H1 (cell line): ENCODE measurements at regions not wholly inside any gene's neighbourhood (a gene's known extent, or its start where the extent isn't known, plus 50 kb on each side); places are given as distances from the start of the nearest gene placed in this dataset.

Experiments
- CTCF ChIA-PET: fragments of 300-600 bp; sonication (Branson Sonifier 250); formaldehyde crosslinking; loops from one replicate; lab custom pipeline; 2021; ENCODE audit not compliant: partially characterized antibody; lab: Charles Lee
- POLR2A ChIA-PET: fragments of 300-600 bp; sonication (Branson Sonifier 250); formaldehyde crosslinking; loops from one replicate; lab custom pipeline; 2021; ENCODE audit warnings: inconsistent platforms; ENCODE audit not compliant: partially characterized antibody; lab: Charles Lee
- DNase-seq, 2 experiments: peaks; one replicate each; pipeline versions ENCODE4 v3.0.0 to v3.0.0-alpha.2; 2010 to 2022; ENCODE audit warnings: low spot score in 2 of 2, low read depth in 1 of 2, mixed read lengths in 1 of 2
- FAIRE-seq: peaks from 2 replicates; lab custom pipeline; 2011; peaks lifted over from hg19 to GRCh38; lab: Jason Lieb, UNC
- H2AFZ ChIP-seq: 2 replicates; pipeline ENCODE4 v1.8.1; 2012; ENCODE audit warnings: low read length, inconsistent platforms
- H2AK5ac ChIP-seq: 2 replicates; pipeline ENCODE4 v1.6.1; 2013; ENCODE audit warnings: low read depth, low read length
- H2BK120ac ChIP-seq: replicated peaks from 2 replicates; pipeline ENCODE3; 2013; ENCODE audit warnings: low read depth, low read length, inconsistent platforms
- H2BK12ac ChIP-seq: 2 replicates; pipeline ENCODE4 v1.6.1; 2013; ENCODE audit warnings: low read depth, low read length
- H2BK15ac ChIP-seq: 2 replicates; pipeline ENCODE4 v1.6.1; 2013; ENCODE audit warnings: low read length
- H2BK20ac ChIP-seq: 2 replicates; pipeline ENCODE4 v1.6.1; 2013; ENCODE audit warnings: low read length
- H2BK5ac ChIP-seq: 2 replicates; pipeline ENCODE4 v1.6.1; 2013; ENCODE audit warnings: low read depth, low read length
- H3K14ac ChIP-seq: 2 replicates; pipeline ENCODE4 v1.6.1; 2013; ENCODE audit warnings: inconsistent platforms; ENCODE audit not compliant: insufficient read length
- H3K18ac ChIP-seq: 2 replicates; pipeline ENCODE4 v1.6.1; 2013; ENCODE audit warnings: low read length; ENCODE audit errors: extremely low read depth
- H3K23ac ChIP-seq: 2 replicates; pipeline ENCODE4 v1.6.1; 2013; ENCODE audit warnings: inconsistent platforms; ENCODE audit not compliant: insufficient read length
- H3K23me2 ChIP-seq: 2 replicates; pipeline ENCODE4 v1.6.1; 2013; ENCODE audit warnings: low read depth, low read length
- H3K27ac ChIP-seq: 2 replicates; pipeline ENCODE4 v1.6.1; 2011; ENCODE audit warnings: low read depth, low read length, inconsistent platforms
- H3K27me3 ChIP-seq, 4 experiments: replicated peaks in 1 of 4; 1 replicate in 1 of 4; 2 replicates in 3 of 4; pipeline versions ENCODE4 v1.6.1 to v1.8.1; 2011 to 2013; ENCODE audit warnings: low read length in 3 of 4, mild to moderate bottlenecking in 3 of 4, inconsistent platforms in 2 of 4, mixed read lengths in 2 of 4, moderate library complexity in 1 of 4; ENCODE audit not compliant: control insufficient read depth in 3 of 4, insufficient read depth in 3 of 4; ENCODE audit errors: extremely low read depth in 1 of 4
- H3K36me3 ChIP-seq, 4 experiments: 2 replicates each; pipeline versions ENCODE4 v1.6.1 to v1.8.1; 2011 to 2013; ENCODE audit warnings: mild to moderate bottlenecking in 4 of 4, low read length in 3 of 4, moderate library complexity in 2 of 4, control low read depth in 1 of 4, inconsistent platforms in 1 of 4; ENCODE audit not compliant: insufficient read depth in 4 of 4, control insufficient read depth in 2 of 4
- H3K4ac ChIP-seq: replicated peaks from 2 replicates; pipeline ENCODE3; 2013; ENCODE audit warnings: low read length, low read depth, mixed read lengths, inconsistent platforms; ENCODE audit not compliant: insufficient read length
- H3K4me1 ChIP-seq, 4 experiments: replicated peaks in 1 of 4; 1 replicate in 1 of 4; 2 replicates in 3 of 4; pipeline versions ENCODE4 v1.6.1 to v1.8.1; 2011 to 2013; ENCODE audit warnings: low read length in 3 of 4, inconsistent platforms in 2 of 4, mixed read lengths in 1 of 4; ENCODE audit not compliant: insufficient read depth in 4 of 4, control insufficient read depth in 3 of 4
- H3K4me2 ChIP-seq, 2 experiments: 2 replicates each; pipeline versions ENCODE4 v1.6.1 to v1.8.1; 2011 to 2013; ENCODE audit warnings: low read depth in 2 of 2, low read length in 2 of 2, control low read depth in 1 of 2, inconsistent platforms in 1 of 2, mild to moderate bottlenecking in 1 of 2; ENCODE audit not compliant: insufficient read depth in 1 of 2
- H3K4me3 ChIP-seq, 4 experiments: fragments of 200-600, 300-600 bp in 1 of 4; sonication (generic), shearing (Covaris generic), sonication (Bioruptor Twin) in 1 of 4; 2 replicates each; pipeline versions ENCODE4 v1.5.1 to v1.8.1; 2011 to 2016; ENCODE audit warnings: low read length in 4 of 4, low read depth in 3 of 4, control low read depth in 2 of 4, inconsistent platforms in 2 of 4, mild to moderate bottlenecking in 2 of 4, mixed read lengths in 1 of 4, moderate library complexity in 1 of 4; ENCODE audit not compliant: insufficient read depth in 2 of 4; ENCODE audit errors: extremely low read depth in 1 of 4
- H3K56ac ChIP-seq: replicated peaks from 2 replicates; pipeline ENCODE3; 2013; ENCODE audit warnings: low read depth, mild to moderate bottlenecking, mixed read lengths, low read length, inconsistent platforms; ENCODE audit not compliant: insufficient read length
- H3K79me1 ChIP-seq: 2 replicates; pipeline ENCODE4 v1.6.1; 2013; ENCODE audit warnings: low read depth, low read length, control low read depth
- H3K79me2 ChIP-seq, 2 experiments: 2 replicates each; pipeline versions ENCODE4 v1.6.1 to v1.8.1; 2012 to 2013; ENCODE audit warnings: low read length in 2 of 2, mild to moderate bottlenecking in 2 of 2, inconsistent platforms in 1 of 2; ENCODE audit not compliant: insufficient read depth in 2 of 2, control insufficient read depth in 1 of 2
- H3K9ac ChIP-seq, 4 experiments: replicated peaks in 1 of 4; 1 replicate in 1 of 4; 2 replicates in 3 of 4; pipeline versions ENCODE4 v1.6.1 to v1.8.1; 2011 to 2013; ENCODE audit warnings: low read depth in 3 of 4, low read length in 3 of 4, control low read depth in 2 of 4, mild to moderate bottlenecking in 2 of 4, moderate library complexity in 2 of 4, inconsistent platforms in 1 of 4; ENCODE audit errors: extremely low read depth in 1 of 4
- H3K9me3 ChIP-seq, 2 experiments: 2 replicates each; pipeline versions ENCODE4 v1.6.1 to v1.8.1; 2012 to 2013; ENCODE audit warnings: mild to moderate bottlenecking in 2 of 2, moderate library complexity in 2 of 2, control low read depth in 1 of 2, inconsistent platforms in 1 of 2, low read depth in 1 of 2, low read length in 1 of 2, mixed read lengths in 1 of 2; ENCODE audit not compliant: insufficient read depth in 2 of 2
- H4K20me1 ChIP-seq, 2 experiments: replicated peaks in 1 of 2; 2 replicates each; pipeline versions ENCODE3 to v1.8.1; 2011 to 2013; ENCODE audit warnings: inconsistent platforms in 2 of 2, low read length in 2 of 2, mild to moderate bottlenecking in 1 of 2; ENCODE audit not compliant: insufficient read depth in 2 of 2, control insufficient read depth in 1 of 2
- H4K5ac ChIP-seq: 2 replicates; pipeline ENCODE4 v1.6.1; 2013; ENCODE audit warnings: low read length, low read depth, mixed read lengths, inconsistent platforms; ENCODE audit not compliant: insufficient read length
- H4K8ac ChIP-seq: 2 replicates; pipeline ENCODE4 v1.8.0; 2013; ENCODE audit warnings: mild to moderate bottlenecking, moderate library complexity, low read length, inconsistent platforms; ENCODE audit not compliant: insufficient read depth; ENCODE audit errors: extremely low read depth
- H4K91ac ChIP-seq: replicated peaks from 2 replicates; pipeline ENCODE3; 2013; ENCODE audit warnings: low read length, mixed read lengths, inconsistent platforms; ENCODE audit not compliant: insufficient read length
- CHD1 ChIP-seq: IDR thresholded peaks from 2 replicates; pipeline ENCODE4 v1.6.1; 2012; ENCODE audit warnings: low read depth, low read length, improper control_type of control experiment
- KDM4A ChIP-seq: IDR thresholded peaks from one replicate; pipeline ENCODE4 v1.7.1; 2012; ENCODE audit warnings: low read depth, mild to moderate bottlenecking, moderate library complexity, low read length, inconsistent platforms; ENCODE audit not compliant: severe bottlenecking
- POLR2AphosphoS5 ChIP-seq: IDR thresholded peaks from 2 replicates; pipeline ENCODE4 v1.6.1; 2011; ENCODE audit warnings: low read depth, low read length
- TAF7 ChIP-seq: optimal IDR thresholded peaks from 2 replicates; pipeline ENCODE3; 2011; ENCODE audit warnings: low read depth, mild to moderate bottlenecking, inconsistent platforms, low read length, moderate library complexity, borderline replicate concordance
- WGBS, 2 experiments: shearing (Covaris generic) in 1 of 2; methylation state at CpG; one replicate each; pipeline versions ENCODE4 v1.1.6 to v1.1.7; 2013 to 2015; ENCODE audit warnings: low lambda C conversion rate in 2 of 2, mixed read lengths in 2 of 2, inconsistent platforms in 1 of 2, low coverage in 1 of 2, missing lambda C conversion rate in 1 of 2; ENCODE audit not compliant: insufficient replicate concordance in 2 of 2, insufficient coverage in 1 of 2, insufficient read length in 1 of 2; ENCODE audit errors: extremely low coverage in 1 of 2, missing lambda C conversion rate in 1 of 2; 5-methylcytosine and 5-hydroxymethylcytosine counted together
- TF ChIP-seq, protein P1 (sequence below): IDR thresholded peaks from 2 replicates; pipeline ENCODE4 v1.6.1; 2011; ENCODE audit warnings: low read depth, mild to moderate bottlenecking, low read length; ENCODE audit not compliant: insufficient read depth

DNA sequence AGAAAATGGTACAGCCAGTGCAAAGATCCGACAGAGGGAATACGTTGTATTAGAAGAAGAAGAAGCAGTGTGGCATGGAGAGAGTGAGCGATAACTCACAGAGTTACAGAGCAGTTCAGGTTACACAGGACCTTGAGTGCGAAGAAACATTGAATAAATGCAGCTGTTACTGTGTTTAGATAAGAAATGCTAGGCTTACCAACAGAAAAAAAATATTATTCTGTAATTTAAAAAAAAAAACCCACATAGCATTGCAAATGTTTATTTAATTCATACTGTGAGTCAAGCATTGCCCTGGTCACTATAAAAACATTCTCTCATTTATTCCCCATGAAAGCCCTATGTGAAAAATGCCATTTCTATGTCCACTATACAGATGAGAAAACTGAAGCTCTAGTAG lies 373.4 kb upstream of the EPHA7 start:
- no peaks in the 10 kb centered on the region for H3K79me2 ChIP-seq
- H2BK20ac ChIP-seq = no peak overlapping the region
- no peak overlapping the region for H2BK5ac ChIP-seq
- H3K9ac ChIP-seq = no peak overlapping the region
- H3K4me3 ChIP-seq = no peak overlapping the region
- no peak overlapping the region for H2BK120ac ChIP-seq
- H4K8ac ChIP-seq = no peak overlapping the region
- TF ChIP-seq POLR2AphosphoS5 = no peak
- TF ChIP-seq CHD1 = no peak
- no peak for TF ChIP-seq TAF7
- no peak for TF ChIP-seq KDM4A
- TF ChIP-seq, protein P1, sequence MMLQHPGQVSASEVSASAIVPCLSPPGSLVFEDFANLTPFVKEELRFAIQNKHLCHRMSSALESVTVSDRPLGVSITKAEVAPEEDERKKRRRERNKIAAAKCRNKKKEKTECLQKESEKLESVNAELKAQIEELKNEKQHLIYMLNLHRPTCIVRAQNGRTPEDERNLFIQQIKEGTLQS = no peak
- no peak overlapping the region for H3K4me2 ChIP-seq
- H3K9me3 ChIP-seq = no peaks in the 10 kb centered on the region
- H2BK12ac ChIP-seq = no peak overlapping the region; the same call in 1 of the 2 replicates
- H3K23me2 ChIP-seq = no peaks in the 10 kb centered on the region
- FAIRE-seq (no peak), DNase-seq (no peak)
- H3K23ac ChIP-seq = no peak overlapping the region
- H4K20me1 ChIP-seq = no peaks in the 10 kb centered on the region
- WGBS, 2 experiments = 87% methylated on average over 4 of the region's 4 CpGs; no CpG with 5 or more reads in 1 of the 2 experiments
- H3K14ac ChIP-seq = no peak overlapping the region
- H4K91ac ChIP-seq = no peak overlapping the region
- no peak overlapping the region for H3K27ac ChIP-seq
- CTCF ChIA-PET = interaction anchor here (0.6 to 1.6 kb wide), 2 partner anchors 9 to 57 kb away, joined by 3 to 5 read pairs; no protein-coding TSS in a partner anchor
- H3K27me3 ChIP-seq = no peaks in the 10 kb centered on the region
- POLR2A ChIA-PET = interaction anchor here (1.6 kb wide), 1 partner anchor 8 kb away, joined by 5 read pairs; no protein-coding TSS in a partner anchor
- no peak overlapping the region for H4K5ac ChIP-seq
- H2BK15ac ChIP-seq = no peak overlapping the region
- H3K18ac ChIP-seq = no peak overlapping the region
- peaks cover 0 to 9% (median 3%) of the 10 kb centered on the region in 4 experiments; a peak in 3 of 7 replicates for H3K4me1 ChIP-seq
- no peak overlapping the region for H3K4ac ChIP-seq
- no peak overlapping the region for H2AK5ac ChIP-seq
- no peaks in the 10 kb centered on the region for H3K79me1 ChIP-seq
- H3K36me3 ChIP-seq = no peaks in the 10 kb centered on the region
- no peak overlapping the region for H3K56ac ChIP-seq
- no peak overlapping the region for H2AFZ ChIP-seq
